OCI-LY7 (cell line): ENCODE measurements at regions not wholly inside any gene's neighbourhood (a gene's known extent, or its start where the extent isn't known, plus 50 kb on each side); places are given as distances from the start of the nearest gene placed in this dataset.

Experiments
- BruUV-seq: library from RNA; stranded (reverse); fragments of 400-500 nt; replicated peaks from 2 replicates; lab custom pipeline; 2021; lab: Mats Ljungman, UMichigan
- CTCF ChIA-PET: fragments of 300-600 bp; sonication (Branson Sonifier 250); formaldehyde crosslinking; loops from one replicate; lab custom pipeline; 2022; ENCODE audit warnings: antibody characterized with exemption; ENCODE audit not compliant: unreplicated experiment; lab: Charles Lee
- POLR2A ChIA-PET: fragments of 300-600 bp; sonication (Branson Sonifier 250); formaldehyde crosslinking; loops from one replicate; lab custom pipeline; 2022; ENCODE audit warnings: antibody characterized with exemption; lab: Charles Lee
- DNase-seq: peaks from one replicate; pipeline ENCODE4 v3.0.0-alpha.2; 2015; ENCODE audit warnings: low spot score
- H2AFZ ChIP-seq: fragments of 200-600 bp; sonication (generic), shearing (Covaris generic); 2 replicates; pipeline ENCODE4 v1.6.1; 2014; ENCODE audit warnings: mild to moderate bottlenecking, antibody characterized with exemption, low read length, moderate library complexity
- H3K27ac ChIP-seq: fragments of 200-600 bp; sonication (generic); 2 replicates; pipeline ENCODE4 v1.5.1; 2014; ENCODE audit warnings: mixed run types, low read depth, mild to moderate bottlenecking, moderate library complexity, low read length, inconsistent platforms; ENCODE audit not compliant: poor library complexity, severe bottlenecking
- H3K36me3 ChIP-seq: fragments of 200-600 bp; sonication (generic); 2 replicates; pipeline ENCODE4 v1.6.1; 2014; ENCODE audit warnings: mild to moderate bottlenecking, antibody characterized with exemption, low read length, moderate library complexity, mixed read lengths; ENCODE audit not compliant: insufficient read depth
- H3K4me1 ChIP-seq: fragments of 200-600 bp; sonication (generic); 2 replicates; pipeline ENCODE4 v1.5.1; 2014; ENCODE audit warnings: mild to moderate bottlenecking, low read length; ENCODE audit not compliant: insufficient read depth, poor library complexity, severe bottlenecking
- H3K4me2 ChIP-seq: fragments of 200-600 bp; sonication (generic); 2 replicates; pipeline ENCODE4 v1.6.1; 2014; ENCODE audit warnings: mild to moderate bottlenecking, low read length
- H3K4me3 ChIP-seq: fragments of 200-600 bp; sonication (generic); 2 replicates; pipeline ENCODE4 v1.5.1; 2014; ENCODE audit warnings: mild to moderate bottlenecking, low read depth, low read length; ENCODE audit not compliant: poor library complexity, severe bottlenecking
- H3K79me2 ChIP-seq: fragments of 200-600 bp; sonication (generic); 2 replicates; pipeline ENCODE4 v1.6.1; 2016; ENCODE audit warnings: low read depth, mild to moderate bottlenecking, low read length, moderate library complexity, mixed read lengths; ENCODE audit not compliant: insufficient read depth
- H3K9me2 ChIP-seq: fragments of 200-600 bp; sonication (generic); 2 replicates; pipeline ENCODE4 v1.6.1; 2016; ENCODE audit warnings: mild to moderate bottlenecking, low read length, mixed read lengths; ENCODE audit not compliant: insufficient read depth
- H3K9me3 ChIP-seq: fragments of 200-600 bp; sonication (generic); 2 replicates; pipeline ENCODE4 v1.6.1; 2014; ENCODE audit warnings: mild to moderate bottlenecking, mixed run types, low read length, mixed read lengths
- H4K20me1 ChIP-seq: fragments of 200-600 bp; sonication (generic); 2 replicates; pipeline ENCODE4 v1.6.1; 2014; ENCODE audit warnings: mild to moderate bottlenecking, antibody characterized with exemption, low read length, moderate library complexity, mixed read lengths; ENCODE audit not compliant: insufficient read depth
- EZH2phosphoT487 ChIP-seq: fragments of 200-600 bp; sonication (generic); IDR thresholded peaks from 2 replicates; pipeline ENCODE4 v1.6.1; 2018; ENCODE audit warnings: low read depth, borderline replicate concordance, mild to moderate bottlenecking, mixed run types, antibody characterized with exemption, low read length, moderate library complexity, mixed read lengths
- intact Hi-C: fragments of 100-400 bp; cut with micrococcal nuclease; formaldehyde crosslinking; loops from one replicate; pipeline ENCODE4 v1.10.0; 2022; ENCODE audit not compliant: unreplicated experiment
- TF ChIP-seq, protein P1 (sequence below): fragments of 200-600 bp; sonication (generic); conservative IDR thresholded peaks from 2 replicates; pipeline ENCODE4 v1.5.1; 2014; ENCODE audit warnings: mild to moderate bottlenecking, antibody characterized with exemption, low read length, moderate library complexity, mixed read lengths

DNA sequence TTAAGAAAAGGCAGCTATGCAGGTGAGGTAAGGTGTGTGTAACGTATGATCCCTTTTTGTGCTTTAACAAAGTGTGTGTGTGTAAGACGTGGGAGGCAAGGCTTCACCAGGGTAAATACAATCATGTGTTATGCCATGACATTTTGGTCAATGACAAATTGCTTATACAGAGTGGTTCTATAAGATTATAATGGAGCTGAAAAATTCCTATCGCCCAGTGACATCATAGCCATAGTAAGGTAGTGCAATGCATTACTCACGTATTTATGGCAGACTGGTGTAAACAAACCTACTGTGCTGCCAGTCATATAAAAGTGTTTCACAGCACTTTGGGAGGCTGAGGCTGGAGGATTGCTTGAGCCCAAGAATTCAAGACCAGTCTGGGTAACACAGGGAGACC, 60.2 kb upstream of the LCTL start:
- no peaks in the 10 kb centered on the region for H3K79me2 ChIP-seq
- H3K9me3 ChIP-seq, result no peaks in the 10 kb centered on the region
- H3K4me1 ChIP-seq, result no peaks in the 10 kb centered on the region
- BruUV-seq, result no TSS peak
- no peak for DNase-seq
- ChIA-PET POLR2A (interaction anchor here (1.0 kb wide), 1 partner anchor 22 kb away, joined by 3 read pairs; no protein-coding TSS in a partner anchor), CTCF (no interaction called here)
- H3K27ac ChIP-seq, result no peak overlapping the region
- H4K20me1 ChIP-seq, result no peaks in the 10 kb centered on the region
- H3K4me2 ChIP-seq, result no peak overlapping the region
- H2AFZ ChIP-seq, result no peak overlapping the region
- no peaks in the 10 kb centered on the region for H3K36me3 ChIP-seq
- intact Hi-C loops, result no loop called here
- no peak overlapping the region for H3K4me3 ChIP-seq
- TF ChIP-seq, protein P1, sequence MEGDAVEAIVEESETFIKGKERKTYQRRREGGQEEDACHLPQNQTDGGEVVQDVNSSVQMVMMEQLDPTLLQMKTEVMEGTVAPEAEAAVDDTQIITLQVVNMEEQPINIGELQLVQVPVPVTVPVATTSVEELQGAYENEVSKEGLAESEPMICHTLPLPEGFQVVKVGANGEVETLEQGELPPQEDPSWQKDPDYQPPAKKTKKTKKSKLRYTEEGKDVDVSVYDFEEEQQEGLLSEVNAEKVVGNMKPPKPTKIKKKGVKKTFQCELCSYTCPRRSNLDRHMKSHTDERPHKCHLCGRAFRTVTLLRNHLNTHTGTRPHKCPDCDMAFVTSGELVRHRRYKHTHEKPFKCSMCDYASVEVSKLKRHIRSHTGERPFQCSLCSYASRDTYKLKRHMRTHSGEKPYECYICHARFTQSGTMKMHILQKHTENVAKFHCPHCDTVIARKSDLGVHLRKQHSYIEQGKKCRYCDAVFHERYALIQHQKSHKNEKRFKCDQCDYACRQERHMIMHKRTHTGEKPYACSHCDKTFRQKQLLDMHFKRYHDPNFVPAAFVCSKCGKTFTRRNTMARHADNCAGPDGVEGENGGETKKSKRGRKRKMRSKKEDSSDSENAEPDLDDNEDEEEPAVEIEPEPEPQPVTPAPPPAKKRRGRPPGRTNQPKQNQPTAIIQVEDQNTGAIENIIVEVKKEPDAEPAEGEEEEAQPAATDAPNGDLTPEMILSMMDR, result no peak
- no peak for TF ChIP-seq EZH2phosphoT487
- H3K9me2 ChIP-seq, result no peaks in the 10 kb centered on the region

DNA sequence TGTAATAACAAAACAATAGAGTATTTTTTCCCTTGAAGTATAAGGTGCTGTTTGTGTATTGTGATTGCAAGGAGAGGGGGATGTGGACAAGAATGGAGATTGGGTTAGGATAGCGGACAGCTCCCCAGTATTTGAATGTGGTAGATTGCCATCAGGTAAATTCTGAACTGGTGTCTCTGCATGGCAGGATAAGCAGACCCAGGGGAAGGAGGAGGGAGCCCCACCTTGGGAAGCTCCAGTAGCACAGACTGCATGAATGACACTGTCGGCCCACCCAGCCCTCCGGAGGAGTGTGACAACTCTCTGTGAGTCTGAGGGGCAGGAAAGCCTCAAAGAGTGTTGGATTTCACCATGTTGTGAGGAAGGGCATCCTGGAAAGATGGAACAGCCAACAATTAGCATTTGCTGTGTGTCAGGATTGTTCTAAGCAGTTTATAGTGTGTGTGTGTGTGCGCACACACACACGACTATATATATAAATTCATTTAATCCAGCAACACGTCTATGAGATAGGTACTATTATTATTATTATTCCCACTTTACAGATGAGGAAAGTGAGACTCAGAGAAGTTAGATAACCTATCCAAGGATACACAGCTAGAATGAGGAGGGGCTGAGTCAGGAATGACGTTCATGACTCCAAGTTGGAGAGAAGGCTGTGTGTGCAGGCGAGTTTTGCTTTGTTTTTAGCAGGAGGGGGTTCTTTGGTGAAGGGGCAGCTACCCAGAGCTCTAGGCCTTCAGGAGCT, 63.4 kb upstream of the LCTL start:
- TF ChIP-seq EZH2phosphoT487, result no peak
- TF ChIP-seq, protein P1, result no peak
- no peaks in the 10 kb centered on the region for H3K79me2 ChIP-seq
- H3K9me3 ChIP-seq, result no peaks in the 10 kb centered on the region
- ChIA-PET POLR2A (interaction anchor here (0.5 to 0.7 kb wide), 2 partner anchors 85 to 242 kb away, joined by 3 read pairs; no protein-coding TSS in a partner anchor), CTCF (no interaction called here)
- H3K9me2 ChIP-seq, result no peaks in the 10 kb centered on the region
- no TSS peak for BruUV-seq
- H3K4me3 ChIP-seq, result no peak overlapping the region
- intact Hi-C loops, result no loop called here
- H2AFZ ChIP-seq, result no peak overlapping the region
- H3K4me2 ChIP-seq, result no peak overlapping the region
- no peaks in the 10 kb centered on the region for H3K4me1 ChIP-seq
- no peaks in the 10 kb centered on the region for H4K20me1 ChIP-seq
- no peak overlapping the region for H3K27ac ChIP-seq
- no peaks in the 10 kb centered on the region for H3K36me3 ChIP-seq
- DNase-seq, result no peak
